ENCODE measurements at regions not wholly inside any gene's neighbourhood (a gene's known extent, or its start where the extent isn't known, plus 50 kb on each side); places are given as distances from the start of the nearest gene placed in this dataset.

GRCh38 chr16:63385714-63386432 is 1349.6 kb upstream of the CDH8 start:
- intact Hi-C loops (cut with DNase I), result no loop called here
- no peaks in the 10 kb centered on the region for H3K27me3 ChIP-seq (replicated peaks; ENCODE audit: insufficient read depth)
- no peaks in the 10 kb centered on the region for H3K4me1 ChIP-seq (replicated peaks)
- TF ChIP-seq POLR2AphosphoS5 (IDR thresholded peaks at IDR 0.05), result no peak
- TF ChIP-seq POLR2A (IDR thresholded peaks at IDR 0.05), result no peak
- TF ChIP-seq CTCF (IDR thresholded peaks at IDR 0.05), result no peak
- no peak overlapping the region for H3K27ac ChIP-seq
- H3K4me3 ChIP-seq, result no peak overlapping the region
- H3K36me3 ChIP-seq, result no peaks in the 10 kb centered on the region
- H3K9me3 ChIP-seq, result no peaks in the 10 kb centered on the region
- no peak for DNase-seq (ENCODE audit: low spot score)
- WGBS, result 24% methylated on average over 7 of the region's 7 CpGs

GRCh38 chr16:63373744-63374143 is 1337.5 kb upstream of the CDH8 start:
- TF ChIP-seq POLR2AphosphoS5 (IDR thresholded peaks at IDR 0.05), result no peak
- TF ChIP-seq POLR2A (IDR thresholded peaks at IDR 0.05), result no peak
- no peak for TF ChIP-seq CTCF (IDR thresholded peaks at IDR 0.05)
- no peak for DNase-seq (ENCODE audit: low spot score)
- no peak overlapping the region for H3K27ac ChIP-seq
- no peak overlapping the region for H3K4me3 ChIP-seq
- H3K9me3 ChIP-seq, result no peaks in the 10 kb centered on the region
- 93% methylated on average over 1 of the region's 1 CpG for WGBS
- H3K36me3 ChIP-seq, result no peaks in the 10 kb centered on the region
- intact Hi-C loops (cut with DNase I), result no loop called here
- no peaks in the 10 kb centered on the region for H3K4me1 ChIP-seq (replicated peaks)
- no peaks in the 10 kb centered on the region for H3K27me3 ChIP-seq (replicated peaks; ENCODE audit: insufficient read depth)

- Histone ChIP-seq H3K4me3 (no peak overlapping the region), H3K27me3 (replicated peaks; ENCODE audit: insufficient read depth) (no peaks in the 10 kb centered on the region), H3K4me1 (replicated peaks) (no peaks in the 10 kb centered on the region), H3K9me3 (no peaks in the 10 kb centered on the region), H3K27ac (no peak overlapping the region), H3K36me3 (no peaks in the 10 kb centered on the region)
- TF ChIP-seq POLR2AphosphoS5 (IDR thresholded peaks at IDR 0.05), result no peak
- intact Hi-C loops (cut with DNase I), result no loop called here
- no peak for DNase-seq (ENCODE audit: low spot score)
Observed at GRCh38 chr16:63372815-63373214, 1336.6 kb upstream of the CDH8 start.

- no peak for TF ChIP-seq POLR2AphosphoS5 (IDR thresholded peaks at IDR 0.05)
- no peak for TF ChIP-seq CTCF (IDR thresholded peaks at IDR 0.05)
- no peak for TF ChIP-seq POLR2A (IDR thresholded peaks at IDR 0.05)
- H3K4me3 ChIP-seq, result no peak overlapping the region
- no peaks in the 10 kb centered on the region for H3K4me1 ChIP-seq (replicated peaks)
- no peaks in the 10 kb centered on the region for H3K36me3 ChIP-seq
- H3K27ac ChIP-seq, result no peak overlapping the region
- DNase-seq (ENCODE audit: low spot score), result no peak
- intact Hi-C loops (cut with DNase I), result no loop called here
- H3K9me3 ChIP-seq, result no peaks in the 10 kb centered on the region
- 23% methylated on average over 3 of the region's 3 CpGs for WGBS
- no peaks in the 10 kb centered on the region for H3K27me3 ChIP-seq (replicated peaks; ENCODE audit: insufficient read depth)
Observed at GRCh38 chr16:63372283-63372682, 1336.0 kb upstream of the CDH8 start.

GRCh38 chr16:63365649-63366304 is 1329.5 kb upstream of the CDH8 start:
- Histone ChIP-seq H3K36me3 (no peaks in the 10 kb centered on the region), H3K4me1 (replicated peaks) (no peaks in the 10 kb centered on the region), H3K27me3 (replicated peaks; ENCODE audit: insufficient read depth) (no peaks in the 10 kb centered on the region), H3K9me3 (no peaks in the 10 kb centered on the region), H3K4me3 (no peak overlapping the region), H3K27ac (no peak overlapping the region)
- DNase-seq (ENCODE audit: low spot score), result no peak
- WGBS, result 77% methylated on average over 4 of the region's 4 CpGs
- TF ChIP-seq POLR2A (IDR thresholded peaks at IDR 0.05) (no peak), POLR2AphosphoS5 (IDR thresholded peaks at IDR 0.05) (no peak), CTCF (IDR thresholded peaks at IDR 0.05) (no peak)
- intact Hi-C loops (cut with DNase I), result no loop called here

Measured in prostate gland (tissue), 2 donors.